NCI-H128 (cell line): ENCODE measurements at regions not wholly inside any gene's neighbourhood (a gene's known extent, or its start where the extent isn't known, plus 50 kb on each side); places are given as distances from the start of the nearest gene placed in this dataset.

Experiments used
- DNase-seq: peaks from one replicate; lab custom pipeline; 2025; ENCODE audit not compliant: unreplicated experiment; lab: John Stamatoyannopoulos, UW

GRCh38 chr4:20443015-20443805 lies 191.5 kb downstream of the SLIT2 start:
- no peak for DNase-seq

- DNase-seq = no peak
These were observed 193.1 kb downstream of the SLIT2 start for GRCh38 chr4:20444599-20445337.

- no peak for DNase-seq
These were observed 194.4 kb downstream of the SLIT2 start for GRCh38 chr4:20445933-20446723.

GRCh38 chr4:20447103-20447502 lies 195.4 kb downstream of the SLIT2 start:
- no peak for DNase-seq

- DNase-seq = no peak
These were observed 200.3 kb downstream of the SLIT2 start for GRCh38 chr4:20451986-20452385.

GRCh38 chr4:20454515-20454914 lies 202.8 kb downstream of the SLIT2 start:
- no peak for DNase-seq

- no peak for DNase-seq
These were observed 204.7 kb downstream of the SLIT2 start for GRCh38 chr4:20456407-20456806.

GRCh38 chr4:20462426-20463175 lies 210.9 kb downstream of the SLIT2 start:
- DNase-seq = no peak

GRCh38 chr4:20463176-20463430 lies 211.4 kb downstream of the SLIT2 start:
- DNase-seq = no peak

- DNase-seq = no peak
These were observed 212.7 kb downstream of the SLIT2 start for GRCh38 chr4:20464381-20464780.

GRCh38 chr4:20474119-20474518 lies 222.4 kb downstream of the SLIT2 start:
- DNase-seq = no peak

- no peak for DNase-seq
These were observed 221.8 kb upstream of the PACRGL start for GRCh38 chr4:20478412-20478811.

GRCh38 chr4:20480165-20480947 lies 219.9 kb upstream of the PACRGL start:
- DNase-seq = no peak

GRCh38 chr4:20483416-20483815 lies 216.8 kb upstream of the PACRGL start:
- DNase-seq = no peak

- no peak for DNase-seq
These were observed 213.8 kb upstream of the PACRGL start for GRCh38 chr4:20486433-20486832.

GRCh38 chr4:20487446-20487845 lies 212.8 kb upstream of the PACRGL start:
- no peak for DNase-seq

GRCh38 chr4:20487852-20488251 lies 212.4 kb upstream of the PACRGL start:
- no peak for DNase-seq

- no peak for DNase-seq
These were observed 209.5 kb upstream of the PACRGL start for GRCh38 chr4:20490734-20491133.

- no peak for DNase-seq
These were observed 206.4 kb upstream of the PACRGL start for GRCh38 chr4:20493761-20494353.

GRCh38 chr4:20496068-20496467 lies 204.2 kb upstream of the PACRGL start:
- DNase-seq = no peak
